ENCODE measurements at regions not wholly inside any gene's neighbourhood (a gene's known extent, or its start where the extent isn't known, plus 50 kb on each side); places are given as distances from the start of the nearest gene placed in this dataset.

GRCh38 chr6:105897131-105897530 lies 189.0 kb upstream of the PRDM1 start:
- TF ChIP-seq, protein P1, sequence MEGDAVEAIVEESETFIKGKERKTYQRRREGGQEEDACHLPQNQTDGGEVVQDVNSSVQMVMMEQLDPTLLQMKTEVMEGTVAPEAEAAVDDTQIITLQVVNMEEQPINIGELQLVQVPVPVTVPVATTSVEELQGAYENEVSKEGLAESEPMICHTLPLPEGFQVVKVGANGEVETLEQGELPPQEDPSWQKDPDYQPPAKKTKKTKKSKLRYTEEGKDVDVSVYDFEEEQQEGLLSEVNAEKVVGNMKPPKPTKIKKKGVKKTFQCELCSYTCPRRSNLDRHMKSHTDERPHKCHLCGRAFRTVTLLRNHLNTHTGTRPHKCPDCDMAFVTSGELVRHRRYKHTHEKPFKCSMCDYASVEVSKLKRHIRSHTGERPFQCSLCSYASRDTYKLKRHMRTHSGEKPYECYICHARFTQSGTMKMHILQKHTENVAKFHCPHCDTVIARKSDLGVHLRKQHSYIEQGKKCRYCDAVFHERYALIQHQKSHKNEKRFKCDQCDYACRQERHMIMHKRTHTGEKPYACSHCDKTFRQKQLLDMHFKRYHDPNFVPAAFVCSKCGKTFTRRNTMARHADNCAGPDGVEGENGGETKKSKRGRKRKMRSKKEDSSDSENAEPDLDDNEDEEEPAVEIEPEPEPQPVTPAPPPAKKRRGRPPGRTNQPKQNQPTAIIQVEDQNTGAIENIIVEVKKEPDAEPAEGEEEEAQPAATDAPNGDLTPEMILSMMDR (IDR thresholded peaks at IDR 0.05; ENCODE audit: insufficient read depth, low read length, poor library complexity, severe bottlenecking), result no peak
- no peak for TF ChIP-seq EZH2phosphoT487 (conservative IDR thresholded peaks at IDR 0.05; ENCODE audit: low read length)
